ENCODE measurements at regions not wholly inside any gene's neighbourhood (a gene's known extent, or its start where the extent isn't known, plus 50 kb on each side); places are given as distances from the start of the nearest gene placed in this dataset.
"Not testable (repeated sequence)": the region's sequence is repeated elsewhere in the genome, so short reads cannot be mapped to it uniquely, and the experiment has no call there.

DNA sequence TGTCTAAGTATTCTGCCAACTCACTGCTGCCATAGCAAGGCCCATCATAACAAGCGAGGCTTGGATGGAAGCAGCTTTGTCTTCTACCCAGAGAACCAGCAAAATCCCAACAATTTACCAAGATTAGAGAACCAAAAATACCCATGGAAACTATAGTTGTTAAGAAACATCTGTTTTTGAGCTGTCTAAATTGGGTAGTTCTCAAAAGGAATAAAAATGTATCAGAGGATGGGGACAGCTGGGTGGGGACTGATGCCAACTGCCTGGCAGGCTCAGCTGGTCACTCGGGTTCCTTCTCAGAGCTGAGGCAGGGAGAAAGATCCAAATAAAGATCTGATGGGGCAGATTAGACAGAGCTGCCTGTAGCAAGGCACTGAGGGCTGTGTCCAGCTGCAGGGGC, 85.9 kb upstream of the GRK3 start (continued):
- TF ChIP-seq, protein P1, sequence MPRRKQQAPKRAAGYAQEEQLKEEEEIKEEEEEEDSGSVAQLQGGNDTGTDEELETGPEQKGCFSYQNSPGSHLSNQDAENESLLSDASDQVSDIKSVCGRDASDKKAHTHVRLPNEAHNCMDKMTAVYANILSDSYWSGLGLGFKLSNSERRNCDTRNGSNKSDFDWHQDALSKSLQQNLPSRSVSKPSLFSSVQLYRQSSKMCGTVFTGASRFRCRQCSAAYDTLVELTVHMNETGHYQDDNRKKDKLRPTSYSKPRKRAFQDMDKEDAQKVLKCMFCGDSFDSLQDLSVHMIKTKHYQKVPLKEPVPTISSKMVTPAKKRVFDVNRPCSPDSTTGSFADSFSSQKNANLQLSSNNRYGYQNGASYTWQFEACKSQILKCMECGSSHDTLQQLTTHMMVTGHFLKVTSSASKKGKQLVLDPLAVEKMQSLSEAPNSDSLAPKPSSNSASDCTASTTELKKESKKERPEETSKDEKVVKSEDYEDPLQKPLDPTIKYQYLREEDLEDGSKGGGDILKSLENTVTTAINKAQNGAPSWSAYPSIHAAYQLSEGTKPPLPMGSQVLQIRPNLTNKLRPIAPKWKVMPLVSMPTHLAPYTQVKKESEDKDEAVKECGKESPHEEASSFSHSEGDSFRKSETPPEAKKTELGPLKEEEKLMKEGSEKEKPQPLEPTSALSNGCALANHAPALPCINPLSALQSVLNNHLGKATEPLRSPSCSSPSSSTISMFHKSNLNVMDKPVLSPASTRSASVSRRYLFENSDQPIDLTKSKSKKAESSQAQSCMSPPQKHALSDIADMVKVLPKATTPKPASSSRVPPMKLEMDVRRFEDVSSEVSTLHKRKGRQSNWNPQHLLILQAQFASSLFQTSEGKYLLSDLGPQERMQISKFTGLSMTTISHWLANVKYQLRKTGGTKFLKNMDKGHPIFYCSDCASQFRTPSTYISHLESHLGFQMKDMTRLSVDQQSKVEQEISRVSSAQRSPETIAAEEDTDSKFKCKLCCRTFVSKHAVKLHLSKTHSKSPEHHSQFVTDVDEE (CRISPR knock-in tag; IDR thresholded peaks at IDR 0.05), result no peak
- TF ChIP-seq SNAI2 (CRISPR knock-in tag; IDR thresholded peaks at IDR 0.05) (no peak), ZNF8 (CRISPR knock-in tag; IDR thresholded peaks at IDR 0.05) (no peak)

DNA sequence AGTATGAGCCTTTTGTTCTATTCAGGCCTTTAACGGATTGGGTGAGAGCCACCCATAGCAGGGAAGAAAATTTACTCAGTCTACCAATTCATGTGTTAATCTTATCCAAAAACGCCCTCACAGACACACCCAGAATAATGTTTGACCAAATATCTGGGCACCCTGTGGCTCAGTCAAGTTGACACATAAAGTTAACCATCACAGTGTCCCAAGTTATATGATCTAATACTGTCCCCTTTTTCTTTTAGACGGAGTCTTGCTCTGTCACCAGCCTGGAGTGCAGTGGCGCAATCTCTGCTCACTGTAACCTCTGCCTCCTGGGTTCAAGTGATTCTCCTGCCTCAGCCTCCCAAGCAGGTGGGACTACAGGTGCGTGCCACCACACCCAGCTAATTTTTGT, 83.6 kb upstream of the GRK3 start:
- ATAC-seq, result not testable (repeated sequence)

DNA sequence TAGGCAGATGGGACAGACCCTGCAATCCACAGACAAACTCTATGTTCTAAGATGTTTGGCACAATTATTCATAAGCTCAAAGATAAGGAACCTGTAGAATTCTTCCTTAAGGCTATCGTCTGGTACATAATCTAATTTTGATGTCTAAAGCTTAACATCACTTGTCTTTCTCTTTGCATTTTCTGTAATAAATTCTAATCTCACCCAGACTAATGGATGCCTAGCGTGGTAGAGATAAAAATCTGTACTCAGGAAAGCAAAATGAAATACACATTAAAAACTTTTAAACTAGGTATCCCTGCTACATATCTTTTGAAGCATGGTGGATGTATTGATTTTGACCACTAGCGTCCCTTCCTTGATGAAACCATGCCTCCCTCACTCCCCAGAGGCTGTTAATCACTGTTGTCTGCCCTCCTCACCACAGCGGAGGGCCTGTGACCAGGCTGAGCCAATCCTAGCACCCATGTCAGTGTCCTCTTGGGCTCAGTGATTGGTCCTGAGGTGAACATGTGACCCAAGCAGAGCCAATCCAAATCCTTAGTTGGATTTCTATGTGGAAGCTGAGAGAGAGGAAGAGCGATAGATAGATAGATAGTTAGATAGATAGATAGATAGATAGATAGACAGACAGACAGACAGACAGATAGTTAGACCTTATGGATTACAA, 82.2 kb upstream of the GRK3 start:
- TF ChIP-seq TOX (CRISPR knock-in tag; IDR thresholded peaks at IDR 0.05; ENCODE audit: borderline replicate concordance) (no peak), TCF4 (CRISPR knock-in tag; IDR thresholded peaks at IDR 0.05; ENCODE audit: borderline replicate concordance) (peak; percentile 61; the same call in 1 of the 2 replicates), PPARA (CRISPR knock-in tag; IDR thresholded peaks at IDR 0.05; ENCODE audit: borderline replicate concordance) (no peak), ISL1 (CRISPR knock-in tag; IDR thresholded peaks at IDR 0.05) (peak; percentile 11; the same call in 1 of the 2 replicates), SNAI2 (CRISPR knock-in tag; IDR thresholded peaks at IDR 0.05) (no peak)
- TF ChIP-seq, protein P1 (CRISPR knock-in tag; IDR thresholded peaks at IDR 0.05), result peak; percentile 75; the same call in 1 of the 2 replicates
- TF ChIP-seq, protein P2, sequence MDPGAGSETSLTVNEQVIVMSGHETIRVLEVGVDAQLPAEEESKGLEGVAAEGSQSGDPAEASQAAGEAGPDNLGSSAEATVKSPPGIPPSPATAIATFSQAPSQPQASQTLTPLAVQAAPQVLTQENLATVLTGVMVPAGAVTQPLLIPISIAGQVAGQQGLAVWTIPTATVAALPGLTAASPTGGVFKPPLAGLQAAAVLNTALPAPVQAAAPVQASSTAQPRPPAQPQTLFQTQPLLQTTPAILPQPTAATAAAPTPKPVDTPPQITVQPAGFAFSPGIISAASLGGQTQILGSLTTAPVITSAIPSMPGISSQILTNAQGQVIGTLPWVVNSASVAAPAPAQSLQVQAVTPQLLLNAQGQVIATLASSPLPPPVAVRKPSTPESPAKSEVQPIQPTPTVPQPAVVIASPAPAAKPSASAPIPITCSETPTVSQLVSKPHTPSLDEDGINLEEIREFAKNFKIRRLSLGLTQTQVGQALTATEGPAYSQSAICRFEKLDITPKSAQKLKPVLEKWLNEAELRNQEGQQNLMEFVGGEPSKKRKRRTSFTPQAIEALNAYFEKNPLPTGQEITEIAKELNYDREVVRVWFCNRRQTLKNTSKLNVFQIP (CRISPR knock-in tag; IDR thresholded peaks at IDR 0.05; ENCODE audit: borderline replicate concordance, low read depth), result no peak
- peak; percentile 75 for ATAC-seq

DNA sequence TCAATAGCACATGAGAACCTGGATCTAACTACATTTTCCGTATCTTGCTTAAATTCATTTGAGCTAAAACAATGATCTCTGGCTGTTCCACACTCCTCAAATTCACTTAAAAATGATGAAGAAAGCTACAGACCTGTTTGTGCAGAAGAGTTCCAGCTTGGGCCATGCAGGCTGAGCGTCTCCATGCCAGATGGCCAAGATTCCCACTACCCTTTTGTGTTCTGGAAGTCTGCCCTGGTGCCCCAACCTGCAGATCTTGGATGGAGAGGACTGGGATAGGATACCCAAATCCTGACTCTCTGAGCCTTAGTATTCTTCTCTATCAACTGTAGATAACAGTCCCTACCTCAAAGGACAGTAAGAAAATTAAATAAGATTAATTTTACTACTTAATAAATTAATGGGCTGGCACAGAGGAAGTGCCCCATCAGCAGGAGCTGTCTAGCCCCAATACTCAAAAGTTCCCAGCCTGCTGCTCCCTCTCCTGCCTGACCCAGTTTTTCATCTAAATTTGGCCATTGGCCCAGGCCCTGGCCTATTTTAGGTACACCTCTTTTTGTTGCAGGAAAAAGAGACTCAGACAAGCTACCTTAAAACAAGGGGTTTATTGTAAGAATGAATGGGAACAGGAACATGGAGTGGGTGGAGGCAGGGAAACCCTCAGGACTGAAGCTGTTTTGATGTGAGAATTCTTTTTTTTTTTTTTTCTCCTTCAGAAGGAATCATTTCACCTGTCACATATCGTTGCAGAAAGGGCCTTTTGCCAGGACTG, 81.4 kb upstream of the GRK3 start:
- no peak for ATAC-seq
- TF ChIP-seq PPARA (CRISPR knock-in tag; IDR thresholded peaks at IDR 0.05; ENCODE audit: borderline replicate concordance) (no peak), ISL1 (CRISPR knock-in tag; IDR thresholded peaks at IDR 0.05) (no peak), ESRRG (CRISPR knock-in tag; IDR thresholded peaks at IDR 0.05) (no peak), OSR1 (CRISPR knock-in tag; IDR thresholded peaks at IDR 0.05) (no peak), CSDC2 (CRISPR knock-in tag; IDR thresholded peaks at IDR 0.05) (no peak), ZNF70 (CRISPR knock-in tag; IDR thresholded peaks at IDR 0.05) (no peak), ZFP3 (CRISPR knock-in tag; IDR thresholded peaks at IDR 0.05) (no peak), ARNTL (CRISPR knock-in tag; IDR thresholded peaks at IDR 0.05; ENCODE audit: borderline replicate concordance, low read depth) (no peak), BACH2 (CRISPR knock-in tag; IDR thresholded peaks at IDR 0.05; ENCODE audit: borderline replicate concordance) (no peak), ZC3H10 (CRISPR knock-in tag; IDR thresholded peaks at IDR 0.05) (no peak)
- TF ChIP-seq, protein P3, sequence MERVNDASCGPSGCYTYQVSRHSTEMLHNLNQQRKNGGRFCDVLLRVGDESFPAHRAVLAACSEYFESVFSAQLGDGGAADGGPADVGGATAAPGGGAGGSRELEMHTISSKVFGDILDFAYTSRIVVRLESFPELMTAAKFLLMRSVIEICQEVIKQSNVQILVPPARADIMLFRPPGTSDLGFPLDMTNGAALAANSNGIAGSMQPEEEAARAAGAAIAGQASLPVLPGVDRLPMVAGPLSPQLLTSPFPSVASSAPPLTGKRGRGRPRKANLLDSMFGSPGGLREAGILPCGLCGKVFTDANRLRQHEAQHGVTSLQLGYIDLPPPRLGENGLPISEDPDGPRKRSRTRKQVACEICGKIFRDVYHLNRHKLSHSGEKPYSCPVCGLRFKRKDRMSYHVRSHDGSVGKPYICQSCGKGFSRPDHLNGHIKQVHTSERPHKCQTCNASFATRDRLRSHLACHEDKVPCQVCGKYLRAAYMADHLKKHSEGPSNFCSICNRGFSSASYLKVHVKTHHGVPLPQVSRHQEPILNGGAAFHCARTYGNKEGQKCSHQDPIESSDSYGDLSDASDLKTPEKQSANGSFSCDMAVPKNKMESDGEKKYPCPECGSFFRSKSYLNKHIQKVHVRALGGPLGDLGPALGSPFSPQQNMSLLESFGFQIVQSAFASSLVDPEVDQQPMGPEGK (CRISPR knock-in tag; IDR thresholded peaks at IDR 0.05; ENCODE audit: borderline replicate concordance), result no peak
- TF ChIP-seq, protein P4, sequence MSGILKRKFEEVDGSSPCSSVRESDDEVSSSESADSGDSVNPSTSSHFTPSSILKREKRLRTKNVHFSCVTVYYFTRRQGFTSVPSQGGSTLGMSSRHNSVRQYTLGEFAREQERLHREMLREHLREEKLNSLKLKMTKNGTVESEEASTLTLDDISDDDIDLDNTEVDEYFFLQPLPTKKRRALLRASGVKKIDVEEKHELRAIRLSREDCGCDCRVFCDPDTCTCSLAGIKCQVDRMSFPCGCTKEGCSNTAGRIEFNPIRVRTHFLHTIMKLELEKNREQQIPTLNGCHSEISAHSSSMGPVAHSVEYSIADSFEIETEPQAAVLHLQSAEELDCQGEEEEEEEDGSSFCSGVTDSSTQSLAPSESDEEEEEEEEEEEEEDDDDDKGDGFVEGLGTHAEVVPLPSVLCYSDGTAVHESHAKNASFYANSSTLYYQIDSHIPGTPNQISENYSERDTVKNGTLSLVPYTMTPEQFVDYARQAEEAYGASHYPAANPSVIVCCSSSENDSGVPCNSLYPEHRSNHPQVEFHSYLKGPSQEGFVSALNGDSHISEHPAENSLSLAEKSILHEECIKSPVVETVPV (CRISPR knock-in tag; IDR thresholded peaks at IDR 0.05), result no peak
- TF ChIP-seq, protein P1 (CRISPR knock-in tag; IDR thresholded peaks at IDR 0.05), result no peak
- TF ChIP-seq, protein P5, sequence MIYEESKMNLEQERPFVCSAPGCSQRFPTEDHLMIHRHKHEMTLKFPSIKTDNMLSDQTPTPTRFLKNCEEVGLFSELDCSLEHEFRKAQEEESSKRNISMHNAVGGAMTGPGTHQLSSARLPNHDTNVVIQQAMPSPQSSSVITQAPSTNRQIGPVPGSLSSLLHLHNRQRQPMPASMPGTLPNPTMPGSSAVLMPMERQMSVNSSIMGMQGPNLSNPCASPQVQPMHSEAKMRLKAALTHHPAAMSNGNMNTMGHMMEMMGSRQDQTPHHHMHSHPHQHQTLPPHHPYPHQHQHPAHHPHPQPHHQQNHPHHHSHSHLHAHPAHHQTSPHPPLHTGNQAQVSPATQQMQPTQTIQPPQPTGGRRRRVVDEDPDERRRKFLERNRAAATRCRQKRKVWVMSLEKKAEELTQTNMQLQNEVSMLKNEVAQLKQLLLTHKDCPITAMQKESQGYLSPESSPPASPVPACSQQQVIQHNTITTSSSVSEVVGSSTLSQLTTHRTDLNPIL (CRISPR knock-in tag; IDR thresholded peaks at IDR 0.05; ENCODE audit: low read depth), result no peak
